OCI-LY7 (cell line): ENCODE measurements at regions not wholly inside any gene's neighbourhood (a gene's known extent, or its start where the extent isn't known, plus 50 kb on each side); places are given as distances from the start of the nearest gene placed in this dataset.

Source experiments
- BruUV-seq: library from RNA; stranded (reverse); fragments of 400-500 nt; replicated peaks from 2 replicates; lab custom pipeline; 2021; lab: Mats Ljungman, UMichigan
- CTCF ChIA-PET: fragments of 300-600 bp; sonication (Branson Sonifier 250); formaldehyde crosslinking; loops from one replicate; lab custom pipeline; 2022; ENCODE audit warnings: antibody characterized with exemption; ENCODE audit not compliant: unreplicated experiment; lab: Charles Lee
- POLR2A ChIA-PET: fragments of 300-600 bp; sonication (Branson Sonifier 250); formaldehyde crosslinking; loops from one replicate; lab custom pipeline; 2022; ENCODE audit warnings: antibody characterized with exemption; lab: Charles Lee
- DNase-seq: peaks from one replicate; pipeline ENCODE4 v3.0.0-alpha.2; 2015; ENCODE audit warnings: low spot score
- H2AFZ ChIP-seq: fragments of 200-600 bp; sonication (generic), shearing (Covaris generic); 2 replicates; pipeline ENCODE4 v1.6.1; 2014; ENCODE audit warnings: mild to moderate bottlenecking, antibody characterized with exemption, low read length, moderate library complexity
- H3K27ac ChIP-seq: fragments of 200-600 bp; sonication (generic); 2 replicates; pipeline ENCODE4 v1.5.1; 2014; ENCODE audit warnings: mixed run types, low read depth, mild to moderate bottlenecking, moderate library complexity, low read length, inconsistent platforms; ENCODE audit not compliant: poor library complexity, severe bottlenecking
- H3K36me3 ChIP-seq: fragments of 200-600 bp; sonication (generic); 2 replicates; pipeline ENCODE4 v1.6.1; 2014; ENCODE audit warnings: mild to moderate bottlenecking, antibody characterized with exemption, low read length, moderate library complexity, mixed read lengths; ENCODE audit not compliant: insufficient read depth
- H3K4me1 ChIP-seq: fragments of 200-600 bp; sonication (generic); 2 replicates; pipeline ENCODE4 v1.5.1; 2014; ENCODE audit warnings: mild to moderate bottlenecking, low read length; ENCODE audit not compliant: insufficient read depth, poor library complexity, severe bottlenecking
- H3K4me2 ChIP-seq: fragments of 200-600 bp; sonication (generic); 2 replicates; pipeline ENCODE4 v1.6.1; 2014; ENCODE audit warnings: mild to moderate bottlenecking, low read length
- H3K4me3 ChIP-seq: fragments of 200-600 bp; sonication (generic); 2 replicates; pipeline ENCODE4 v1.5.1; 2014; ENCODE audit warnings: mild to moderate bottlenecking, low read depth, low read length; ENCODE audit not compliant: poor library complexity, severe bottlenecking
- H3K79me2 ChIP-seq: fragments of 200-600 bp; sonication (generic); 2 replicates; pipeline ENCODE4 v1.6.1; 2016; ENCODE audit warnings: low read depth, mild to moderate bottlenecking, low read length, moderate library complexity, mixed read lengths; ENCODE audit not compliant: insufficient read depth
- H3K9me2 ChIP-seq: fragments of 200-600 bp; sonication (generic); 2 replicates; pipeline ENCODE4 v1.6.1; 2016; ENCODE audit warnings: mild to moderate bottlenecking, low read length, mixed read lengths; ENCODE audit not compliant: insufficient read depth
- H3K9me3 ChIP-seq: fragments of 200-600 bp; sonication (generic); 2 replicates; pipeline ENCODE4 v1.6.1; 2014; ENCODE audit warnings: mild to moderate bottlenecking, mixed run types, low read length, mixed read lengths
- H4K20me1 ChIP-seq: fragments of 200-600 bp; sonication (generic); 2 replicates; pipeline ENCODE4 v1.6.1; 2014; ENCODE audit warnings: mild to moderate bottlenecking, antibody characterized with exemption, low read length, moderate library complexity, mixed read lengths; ENCODE audit not compliant: insufficient read depth
- CTCF ChIP-seq: fragments of 200-600 bp; sonication (generic); conservative IDR thresholded peaks from 2 replicates; pipeline ENCODE4 v1.5.1; 2014; ENCODE audit warnings: mild to moderate bottlenecking, antibody characterized with exemption, low read length, moderate library complexity, mixed read lengths
- EZH2phosphoT487 ChIP-seq: fragments of 200-600 bp; sonication (generic); IDR thresholded peaks from 2 replicates; pipeline ENCODE4 v1.6.1; 2018; ENCODE audit warnings: low read depth, borderline replicate concordance, mild to moderate bottlenecking, mixed run types, antibody characterized with exemption, low read length, moderate library complexity, mixed read lengths
- intact Hi-C: fragments of 100-400 bp; cut with micrococcal nuclease; formaldehyde crosslinking; loops from one replicate; pipeline ENCODE4 v1.10.0; 2022; ENCODE audit not compliant: unreplicated experiment

GRCh38 chr5:34562791-34563190 is 93.3 kb upstream of the RAI14 start:
- Histone ChIP-seq H4K20me1 (no peaks in the 10 kb centered on the region), H3K79me2 (no peaks in the 10 kb centered on the region), H3K4me2 (no peak overlapping the region), H3K4me1 (no peaks in the 10 kb centered on the region), H3K36me3 (no peaks in the 10 kb centered on the region), H3K9me2 (no peaks in the 10 kb centered on the region), H3K9me3 (no peaks in the 10 kb centered on the region), H2AFZ (no peak overlapping the region), H3K4me3 (no peak overlapping the region), H3K27ac (no peak overlapping the region)
- TF ChIP-seq EZH2phosphoT487 (no peak), CTCF (no peak)
- DNase-seq = no peak
- no TSS peak for BruUV-seq
- intact Hi-C loops = no loop called here
- POLR2A ChIA-PET = no interaction called here
- CTCF ChIA-PET = no interaction called here

- ChIA-PET POLR2A (no interaction called here), CTCF (no interaction called here)
- BruUV-seq = no TSS peak
- DNase-seq = no peak
- H3K27ac ChIP-seq = no peak overlapping the region
- TF ChIP-seq CTCF (no peak), EZH2phosphoT487 (no peak)
- no peak overlapping the region for H3K4me3 ChIP-seq
- H3K36me3 ChIP-seq = no peaks in the 10 kb centered on the region
- intact Hi-C loops = no loop called here
- no peaks in the 10 kb centered on the region for H3K4me1 ChIP-seq
- no peaks in the 10 kb centered on the region for H4K20me1 ChIP-seq
- no peak overlapping the region for H2AFZ ChIP-seq
- no peak overlapping the region for H3K4me2 ChIP-seq
- H3K79me2 ChIP-seq = no peaks in the 10 kb centered on the region
- no peaks in the 10 kb centered on the region for H3K9me2 ChIP-seq
- H3K9me3 ChIP-seq = no peaks in the 10 kb centered on the region
Measured at GRCh38 chr5:34563269-34563668, 92.9 kb upstream of the RAI14 start.

- no peak overlapping the region for H3K27ac ChIP-seq
- CTCF ChIA-PET = interaction anchor here (0.6 kb wide), 1 partner anchor 27 kb away, joined by 3 read pairs; no protein-coding TSS in a partner anchor
- H3K4me3 ChIP-seq = no peak overlapping the region
- BruUV-seq = no TSS peak
- H3K9me2 ChIP-seq = no peaks in the 10 kb centered on the region
- H3K4me2 ChIP-seq = no peak overlapping the region
- H3K9me3 ChIP-seq = no peaks in the 10 kb centered on the region
- no peaks in the 10 kb centered on the region for H3K36me3 ChIP-seq
- no peaks in the 10 kb centered on the region for H3K79me2 ChIP-seq
- no peaks in the 10 kb centered on the region for H3K4me1 ChIP-seq
- DNase-seq = no peak
- POLR2A ChIA-PET = interaction anchor here (0.6 kb wide), 1 partner anchor 112 kb away, joined by 3 read pairs; no protein-coding TSS in a partner anchor
- intact Hi-C loops = no loop called here
- no peaks in the 10 kb centered on the region for H4K20me1 ChIP-seq
- no peak overlapping the region for H2AFZ ChIP-seq
- TF ChIP-seq EZH2phosphoT487 = no peak
- TF ChIP-seq CTCF = no peak
Measured at GRCh38 chr5:34563931-34564709, 92.0 kb upstream of the RAI14 start.
